ENCODE measurements at regions not wholly inside any gene's neighbourhood (a gene's known extent, or its start where the extent isn't known, plus 50 kb on each side); places are given as distances from the start of the nearest gene placed in this dataset.

DNA sequence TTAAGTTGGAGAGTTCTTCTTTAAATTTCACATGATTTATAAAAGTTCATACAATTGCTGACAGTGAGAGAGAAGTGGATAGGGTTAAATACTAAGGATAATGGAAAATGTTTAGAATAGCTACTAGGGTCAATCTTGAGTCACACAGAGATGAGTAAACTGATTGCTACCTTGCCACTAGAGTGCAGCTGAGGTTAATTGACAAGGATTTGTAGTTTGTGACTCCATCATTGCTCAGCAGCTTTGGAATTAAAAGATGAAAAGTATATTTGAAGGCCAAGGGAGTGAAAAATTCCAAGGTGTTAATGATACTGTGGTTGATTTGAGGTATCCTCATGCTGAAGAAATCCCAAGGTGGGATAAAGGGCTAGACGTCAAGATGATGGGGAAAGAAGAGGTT, 524.0 kb downstream of the UTRN start:
- peak; percentile 44 for DNase-seq (ENCODE audit: low read depth)

DNA sequence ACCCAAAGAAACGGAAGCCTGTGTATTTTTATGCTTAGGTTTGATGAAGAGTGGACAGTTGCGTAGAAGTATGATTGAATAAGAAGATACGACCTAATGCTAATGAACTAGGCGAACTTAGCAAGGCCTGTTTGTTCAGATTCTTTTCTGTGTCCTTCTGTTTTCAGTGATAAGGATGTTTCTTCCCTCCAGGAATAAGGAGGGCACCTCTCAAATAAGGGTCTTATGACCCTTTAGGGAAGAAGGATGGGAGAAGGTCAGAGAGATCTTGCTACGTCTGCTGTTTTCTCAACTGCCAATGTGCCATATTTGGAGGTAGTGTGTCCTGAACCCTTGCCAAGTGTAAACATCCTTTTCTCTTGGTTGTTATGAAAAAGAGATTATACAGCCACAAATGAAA, 524.8 kb downstream of the UTRN start:
- DNase-seq (ENCODE audit: low read depth), result no peak

- DNase-seq (ENCODE audit: low read depth), result no peak
These were observed 526.0 kb downstream of the UTRN start for GRCh38 chr6:144811140-144811539.

DNA sequence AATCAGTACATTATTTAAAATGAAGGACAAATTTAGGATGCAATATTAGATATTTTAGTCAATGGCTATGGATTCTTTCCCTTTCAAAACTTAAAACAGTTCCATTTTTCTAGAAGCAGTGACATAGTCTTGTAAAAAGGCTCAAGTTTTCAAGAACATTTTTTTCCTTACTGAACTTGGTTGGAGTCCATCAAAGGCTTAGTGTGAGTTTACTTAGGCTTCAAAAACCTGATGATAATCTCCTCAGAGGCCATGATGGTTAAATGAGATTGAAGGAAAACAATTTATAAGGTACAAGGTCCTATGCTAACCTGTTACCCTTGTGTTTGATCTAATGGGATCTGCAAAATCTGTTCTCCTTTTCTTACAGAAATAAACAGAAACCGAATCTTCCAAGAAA, 531.8 kb downstream of the UTRN start:
- DNase-seq (ENCODE audit: low read depth), result no peak

DNA sequence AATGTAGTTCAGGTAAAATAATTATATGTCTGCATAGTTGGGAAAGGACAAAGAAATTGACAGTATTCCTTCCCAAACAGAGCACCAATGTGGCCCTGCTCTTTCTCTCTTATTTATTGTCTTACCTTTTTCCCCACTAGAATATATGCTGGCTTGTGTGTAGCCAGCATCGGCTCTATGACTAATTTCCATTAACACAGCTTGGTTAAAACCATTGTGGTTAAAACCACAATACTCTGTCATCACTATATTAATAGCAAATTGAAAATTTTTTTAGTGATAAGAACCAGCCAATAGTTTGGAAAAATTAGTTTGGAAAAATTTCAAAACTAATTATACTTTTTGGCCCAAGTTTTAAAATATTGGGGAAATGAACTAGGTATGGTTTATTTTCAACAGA, 535.1 kb downstream of the UTRN start:
- peak; percentile 57 for DNase-seq (ENCODE audit: low read depth)

DNA sequence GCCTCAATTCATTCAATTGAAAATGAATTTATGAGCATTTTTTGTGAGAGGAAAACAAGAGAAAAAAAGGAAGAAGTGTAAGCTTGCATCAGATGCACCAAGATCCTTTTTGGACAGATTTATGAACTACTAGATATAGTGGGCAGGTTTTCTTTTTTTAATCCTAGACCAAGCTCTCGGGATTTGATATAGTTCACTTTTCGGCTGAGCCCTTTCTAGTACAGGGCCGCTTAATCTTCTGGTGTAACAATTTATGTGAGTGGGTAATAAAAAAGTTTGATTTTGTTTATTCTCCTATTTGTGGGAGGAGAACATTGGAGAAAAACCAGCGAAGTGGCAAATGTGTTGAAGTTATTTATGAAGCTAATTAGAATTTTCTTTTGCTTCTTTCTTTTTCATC, 538.0 kb downstream of the UTRN start:
- no peak for DNase-seq (ENCODE audit: low read depth)

DNA sequence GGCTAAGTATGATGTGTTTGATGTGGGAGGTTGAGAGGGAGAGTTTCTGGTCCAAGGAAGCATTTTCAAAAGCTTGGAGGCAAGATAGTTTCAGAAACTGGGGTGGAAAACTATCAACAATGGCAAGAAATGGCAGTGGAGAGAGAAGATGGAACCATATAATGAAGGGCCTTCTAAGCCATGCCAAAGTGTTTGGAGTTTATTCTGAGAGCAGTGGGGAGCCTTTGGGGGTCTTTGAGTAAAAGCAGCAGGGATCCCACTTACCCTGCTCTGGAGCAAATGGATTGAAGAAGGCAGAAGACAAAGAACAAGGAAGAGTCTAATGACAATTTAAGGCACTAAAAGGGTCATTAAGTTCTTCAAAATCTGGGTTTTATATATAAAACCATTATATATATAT, 538.9 kb downstream of the UTRN start:
- no peak for DNase-seq (ENCODE audit: low read depth)

- DNase-seq (ENCODE audit: low read depth), result no peak
These were observed 549.4 kb downstream of the UTRN start for GRCh38 chr6:144834426-144835038.

GRCh38 chr6:144835322-144835973, 550.3 kb downstream of the UTRN start:
- DNase-seq (ENCODE audit: low read depth), result no peak

- no peak for DNase-seq (ENCODE audit: low read depth)
These were observed 555.5 kb downstream of the UTRN start for GRCh38 chr6:144840619-144841018.

GRCh38 chr6:144843701-144844100, 558.6 kb downstream of the UTRN start:
- no peak for DNase-seq (ENCODE audit: low read depth)

- DNase-seq (ENCODE audit: low read depth), result no peak
These were observed 559.5 kb downstream of the UTRN start for GRCh38 chr6:144844596-144844995.

DNA sequence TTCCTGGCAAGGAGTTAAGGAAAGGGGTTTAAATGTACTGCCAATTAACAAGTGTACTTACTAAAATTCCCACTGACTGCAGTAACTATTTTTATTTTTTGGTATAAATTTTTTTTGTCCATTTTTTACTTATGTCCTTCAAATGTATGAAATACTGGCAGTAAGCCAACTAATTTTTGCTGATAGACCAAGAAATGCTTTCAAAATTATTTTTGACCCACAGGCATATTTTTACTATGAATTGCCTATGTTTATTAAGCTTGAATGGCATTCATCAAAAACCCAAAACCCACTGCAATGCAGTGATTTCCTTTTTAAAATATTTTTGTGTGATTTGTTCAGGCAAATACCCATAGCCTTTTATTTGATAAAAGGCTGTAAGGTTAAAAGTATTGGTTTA, 560.1 kb downstream of the UTRN start:
- DNase-seq (ENCODE audit: low read depth), result no peak

GRCh38 chr6:144847916-144848315, 562.8 kb downstream of the UTRN start:
- DNase-seq (ENCODE audit: low read depth), result no peak

GRCh38 chr6:144849920-144850319, 564.8 kb downstream of the UTRN start:
- DNase-seq (ENCODE audit: low read depth), result no peak

DNA sequence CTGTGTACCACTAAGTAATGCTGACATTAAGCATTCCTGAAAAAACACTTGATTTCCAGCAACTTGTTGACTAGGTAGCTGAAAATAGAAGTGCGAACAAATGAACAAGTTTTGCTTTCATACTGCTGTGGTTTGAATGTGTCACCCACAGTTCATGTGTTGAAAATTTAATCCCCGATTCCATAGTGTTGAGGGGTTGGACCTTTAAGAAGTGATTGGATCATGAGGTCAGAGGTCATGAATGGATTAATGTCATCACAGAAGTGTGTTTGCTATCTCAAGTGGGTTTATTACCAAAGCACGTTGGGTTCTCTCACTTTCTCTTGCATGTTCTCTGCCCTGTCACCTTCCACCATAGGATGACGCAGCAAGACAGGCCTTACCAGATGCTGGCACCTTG, 568.5 kb downstream of the UTRN start:
- no peak for DNase-seq (ENCODE audit: low read depth)

GRCh38 chr6:144854654-144855053, 569.5 kb downstream of the UTRN start:
- DNase-seq (ENCODE audit: low read depth), result no peak

GRCh38 chr6:144855375-144855774, 570.2 kb downstream of the UTRN start:
- DNase-seq (ENCODE audit: low read depth), result no peak

DNA sequence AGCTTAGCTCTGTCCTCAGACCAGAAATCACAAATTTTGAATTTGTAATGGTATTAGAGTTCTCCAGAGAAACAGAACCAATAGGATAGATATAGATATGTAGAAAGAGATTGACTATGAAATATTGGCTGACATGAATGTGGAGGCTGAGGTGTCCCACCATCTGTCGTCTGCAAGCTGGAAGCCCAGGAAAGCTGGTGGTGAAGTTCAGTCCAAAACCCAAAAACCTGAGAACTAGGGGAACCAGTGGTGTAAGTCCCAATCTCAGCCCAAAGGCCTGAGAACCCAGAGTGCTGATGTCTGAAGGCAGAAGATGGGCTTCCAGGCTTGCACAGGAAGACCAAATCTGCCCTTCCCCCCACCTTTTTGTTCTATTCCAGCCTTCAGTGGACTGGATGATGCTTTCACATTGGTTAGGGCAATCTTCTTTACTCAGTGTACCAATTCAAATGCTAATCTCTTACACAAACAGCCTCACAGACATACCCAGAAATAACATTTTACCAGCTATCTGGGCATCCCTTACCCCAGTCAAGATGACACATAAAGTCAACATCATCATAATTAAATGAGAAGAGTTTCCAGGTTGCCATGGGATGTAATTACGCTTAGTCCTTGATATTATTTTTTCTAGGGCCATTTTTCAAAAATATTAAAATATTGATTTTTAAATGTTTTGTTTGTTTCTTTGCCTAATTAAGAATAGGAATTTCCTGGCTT, 570.8 kb downstream of the UTRN start:
- DNase-seq (ENCODE audit: low read depth), result no peak

GRCh38 chr6:144856622-144857021, 571.5 kb downstream of the UTRN start:
- no peak for DNase-seq (ENCODE audit: low read depth)

DNA sequence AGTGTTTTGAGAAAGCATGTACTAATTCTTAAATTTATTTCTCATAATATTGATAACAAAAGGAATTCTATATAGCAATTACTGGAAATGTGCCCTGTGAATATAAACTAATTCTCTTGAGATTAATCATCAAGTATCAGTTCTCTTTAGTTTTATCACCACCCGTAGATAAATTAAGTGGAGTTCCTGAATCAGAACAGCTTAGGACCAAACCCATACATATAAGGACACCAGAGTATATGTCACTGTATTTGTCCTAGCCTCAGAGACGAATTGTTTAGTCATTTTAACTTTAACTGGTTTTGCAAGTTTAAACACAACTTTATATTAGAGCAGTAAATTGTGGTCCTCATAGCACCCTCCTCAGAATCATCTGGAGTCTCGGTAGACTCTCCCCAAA, 572.0 kb downstream of the UTRN start:
- DNase-seq (ENCODE audit: low read depth), result no peak

DNA sequence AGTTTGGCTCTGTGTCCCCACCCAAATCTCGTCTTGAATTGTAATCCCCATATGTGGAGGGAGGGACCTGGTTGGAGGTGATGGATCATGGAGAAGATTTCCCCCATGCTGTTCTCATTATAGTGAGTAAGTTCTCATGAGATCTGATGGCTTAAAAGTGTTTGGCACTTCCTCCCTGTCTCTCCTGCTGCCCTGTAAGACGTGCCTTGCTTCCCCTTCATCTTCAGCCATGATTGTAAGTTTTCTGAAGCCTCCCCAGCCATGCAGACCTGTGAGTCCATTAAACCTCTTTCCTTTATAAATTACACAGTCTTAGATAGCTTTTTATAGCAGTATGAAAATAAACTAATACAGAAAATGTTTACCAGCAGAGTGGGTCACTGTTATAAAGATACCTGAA, 577.6 kb downstream of the UTRN start:
- DNase-seq (ENCODE audit: low read depth), result no peak

DNA sequence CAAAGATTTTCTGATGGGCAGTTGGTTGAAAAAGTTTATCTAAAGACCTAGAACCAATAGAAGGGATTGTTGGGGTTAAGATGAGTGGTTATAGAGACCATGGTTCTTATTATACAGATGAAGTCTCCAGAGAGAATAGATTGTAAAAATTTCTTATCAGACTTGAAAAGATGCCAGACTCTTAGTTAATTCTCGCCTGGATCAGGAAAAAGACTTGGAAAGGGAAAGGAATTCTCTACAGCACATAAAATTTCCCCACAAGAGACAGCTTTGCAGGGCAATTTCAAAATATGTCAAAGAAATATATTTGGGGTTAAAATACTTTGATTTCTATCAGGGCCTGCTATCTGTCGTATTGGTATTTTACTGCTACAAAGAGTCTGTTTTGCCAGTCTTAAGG, 582.6 kb downstream of the UTRN start:
- DNase-seq (ENCODE audit: low read depth), result no peak

Measured in HT1080 (cell line).